ENCODE measurements at regions not wholly inside any gene's neighbourhood (a gene's known extent, or its start where the extent isn't known, plus 50 kb on each side); places are given as distances from the start of the nearest gene placed in this dataset.

DNA sequence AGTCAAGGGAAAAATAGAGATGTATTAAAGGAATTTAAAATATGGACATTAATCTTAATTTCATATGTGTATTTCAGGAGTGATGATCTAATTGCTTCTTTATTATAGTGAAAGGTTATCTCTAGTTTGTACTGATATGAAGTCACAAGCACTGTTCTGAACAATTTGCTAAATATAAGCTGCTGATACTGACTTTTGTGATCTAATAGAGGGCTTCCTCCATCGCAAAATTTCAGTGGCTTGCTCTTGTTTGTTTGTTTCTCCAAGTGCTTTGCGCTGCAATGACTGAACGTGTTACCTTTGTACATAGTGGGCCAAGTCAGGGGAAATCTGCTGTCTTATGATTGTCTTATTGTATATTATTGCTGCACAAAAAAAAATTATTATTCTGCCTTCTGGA is 307.0 kb downstream of the KCNJ2 start:
- TF ChIP-seq POLR2A (IDR thresholded peaks at IDR 0.05) = no peak
- TF ChIP-seq, protein P1, sequence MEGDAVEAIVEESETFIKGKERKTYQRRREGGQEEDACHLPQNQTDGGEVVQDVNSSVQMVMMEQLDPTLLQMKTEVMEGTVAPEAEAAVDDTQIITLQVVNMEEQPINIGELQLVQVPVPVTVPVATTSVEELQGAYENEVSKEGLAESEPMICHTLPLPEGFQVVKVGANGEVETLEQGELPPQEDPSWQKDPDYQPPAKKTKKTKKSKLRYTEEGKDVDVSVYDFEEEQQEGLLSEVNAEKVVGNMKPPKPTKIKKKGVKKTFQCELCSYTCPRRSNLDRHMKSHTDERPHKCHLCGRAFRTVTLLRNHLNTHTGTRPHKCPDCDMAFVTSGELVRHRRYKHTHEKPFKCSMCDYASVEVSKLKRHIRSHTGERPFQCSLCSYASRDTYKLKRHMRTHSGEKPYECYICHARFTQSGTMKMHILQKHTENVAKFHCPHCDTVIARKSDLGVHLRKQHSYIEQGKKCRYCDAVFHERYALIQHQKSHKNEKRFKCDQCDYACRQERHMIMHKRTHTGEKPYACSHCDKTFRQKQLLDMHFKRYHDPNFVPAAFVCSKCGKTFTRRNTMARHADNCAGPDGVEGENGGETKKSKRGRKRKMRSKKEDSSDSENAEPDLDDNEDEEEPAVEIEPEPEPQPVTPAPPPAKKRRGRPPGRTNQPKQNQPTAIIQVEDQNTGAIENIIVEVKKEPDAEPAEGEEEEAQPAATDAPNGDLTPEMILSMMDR (IDR thresholded peaks at IDR 0.05) = no peak
- no peak for TF ChIP-seq POLR2AphosphoS5 (IDR thresholded peaks at IDR 0.05)
- TF ChIP-seq EP300 (IDR thresholded peaks at IDR 0.05) = no peak
